B cell (primary cell): ENCODE measurements at regions not wholly inside any gene's neighbourhood (a gene's known extent, or its start where the extent isn't known, plus 50 kb on each side); places are given as distances from the start of the nearest gene placed in this dataset.

Experiments used
- ATAC-seq: fragments of 200-7000 bp; cut with Tn5 transposase; one replicate; pipeline ENCODE4 v1.10.0; 2021; ENCODE audit warnings: low read depth, mild to moderate bottlenecking, moderate number of reproducible peaks, moderate library complexity
- CTCF ChIA-PET: fragments of 350-600 bp; sonication (Branson Sonifier 250); formaldehyde crosslinking; loops from one replicate; lab custom pipeline; 2021; ENCODE audit warnings: antibody characterized with exemption, inconsistent platforms; lab: Charles Lee
- POLR2A ChIA-PET: fragments of 350-600 bp; sonication (Branson Sonifier 250); formaldehyde crosslinking; loops from one replicate; lab custom pipeline; 2021; ENCODE audit warnings: antibody characterized with exemption; lab: Charles Lee
- DNase-seq: peaks from one replicate; pipeline ENCODE4 v3.0.0; 2013
- H2AFZ ChIP-seq: 2 replicates; pipeline ENCODE4 v1.6.1; 2012; ENCODE audit warnings: mild to moderate bottlenecking, low read depth, low read length; ENCODE audit not compliant: insufficient read depth, poor library complexity, severe bottlenecking
- H3K27ac ChIP-seq, 2 donors: 1 replicate in 1 of 2; 2 replicates in 1 of 2; pipeline ENCODE4 v1.5.1; 2012 to 2013; ENCODE audit warnings: low read length in 2 of 2, mild to moderate bottlenecking in 2 of 2, moderate library complexity in 1 of 2
- H3K27me3 ChIP-seq, 4 experiments: fragments of 200-600 bp in 1 of 4; sonication (generic) in 1 of 4; replicated peaks in 1 of 4; 1 replicate in 2 of 4; 2 replicates in 2 of 4; pipeline versions ENCODE4 v1.6.1 to v1.7.0; 2013 to 2016; ENCODE audit warnings: low read length in 3 of 4, mild to moderate bottlenecking in 2 of 4, mixed read lengths in 1 of 4, moderate library complexity in 1 of 4; ENCODE audit not compliant: insufficient read depth in 4 of 4, control insufficient read depth in 3 of 4; ENCODE audit errors: control extremely low read depth in 1 of 4
- H3K36me3 ChIP-seq, 2 experiments: replicated peaks in 1 of 2; 1 replicate in 1 of 2; 2 replicates in 1 of 2; pipeline versions ENCODE4 v1.6.1 to v1.7.1; 2013; ENCODE audit warnings: low read length in 1 of 2; ENCODE audit not compliant: insufficient read depth in 2 of 2, control insufficient read depth in 1 of 2; ENCODE audit errors: control extremely low read depth in 1 of 2, extremely low read depth in 1 of 2
- H3K4me1 ChIP-seq, 2 donors: fragments of 200-600 bp in 1 of 2; sonication (generic) in 1 of 2; 1 replicate in 1 of 2; 2 replicates in 1 of 2; pipeline versions ENCODE4 v1.5.1 to v1.6.1; 2013 to 2017; ENCODE audit warnings: low read length in 2 of 2; ENCODE audit not compliant: control insufficient read depth in 2 of 2, insufficient read depth in 2 of 2
- H3K4me2 ChIP-seq: replicated peaks from 2 replicates; pipeline ENCODE3; 2012; ENCODE audit warnings: mild to moderate bottlenecking, low read depth, low read length; ENCODE audit not compliant: poor library complexity, severe bottlenecking
- H3K4me3 ChIP-seq, 5 experiments: fragments of 200-600 bp in 1 of 5; sonication (generic) in 1 of 5; 1 replicate in 3 of 5; 2 replicates in 2 of 5; pipeline versions ENCODE4 v1.5.1 to v1.7.0; 2011 to 2016; ENCODE audit warnings: low read length in 4 of 5, mild to moderate bottlenecking in 4 of 5, low read depth in 2 of 5, control low read depth in 1 of 5, moderate library complexity in 1 of 5; ENCODE audit not compliant: insufficient read depth in 1 of 5; ENCODE audit errors: control extremely low read depth in 1 of 5, extremely low read depth in 1 of 5
- H3K79me2 ChIP-seq: fragments of 200-600 bp; sonication (generic); one replicate; pipeline ENCODE4 v1.6.0; 2016; ENCODE audit warnings: low read length; ENCODE audit not compliant: control insufficient read depth, insufficient read depth
- H3K9ac ChIP-seq: fragments of 200-600 bp; sonication (generic); 2 replicates; pipeline ENCODE4 v1.6.1; 2017; ENCODE audit warnings: mild to moderate bottlenecking, low read length, moderate library complexity
- H3K9me3 ChIP-seq, 3 donors: one replicate each; pipeline versions ENCODE4 v1.6.1 to v1.7.1; 2013; ENCODE audit warnings: low read length in 2 of 3; ENCODE audit not compliant: control insufficient read depth in 2 of 3, insufficient read depth in 1 of 3; ENCODE audit errors: control extremely low read depth in 1 of 3
- H4K20me1 ChIP-seq: 2 replicates; pipeline ENCODE4 v1.6.0; 2012; ENCODE audit warnings: mild to moderate bottlenecking, low read length; ENCODE audit not compliant: insufficient read depth, control insufficient read depth, poor library complexity, severe bottlenecking
- H3K27ac Mint-ChIP-seq: one replicate; pipeline ENCODE4 v1.8.0; 2021; ENCODE audit warnings: mixed read lengths
- H3K27me3 Mint-ChIP-seq: one replicate; pipeline ENCODE4 v1.8.0; 2021; ENCODE audit warnings: mixed read lengths
- H3K4me1 Mint-ChIP-seq: one replicate; pipeline ENCODE4 v1.8.0; 2021; ENCODE audit warnings: mixed read lengths
- H3K4me3 Mint-ChIP-seq: one replicate; pipeline ENCODE4 v1.8.0; 2021; ENCODE audit warnings: mixed read lengths
- H3K9me3 Mint-ChIP-seq: one replicate; pipeline ENCODE4 v1.8.0; 2022; ENCODE audit warnings: mixed read lengths; ENCODE audit not compliant: insufficient read depth
- CTCF ChIP-seq: fragments of 200-600 bp; IDR thresholded peaks from one replicate; pipeline ENCODE4 v1.8.0; 2022; ENCODE audit warnings: antibody characterized with exemption, mild to moderate bottlenecking
- EZH2 ChIP-seq: IDR thresholded peaks from 2 replicates; pipeline ENCODE4 v1.6.1; 2012; ENCODE audit warnings: borderline replicate concordance, low read depth, mild to moderate bottlenecking, moderate library complexity, low read length; ENCODE audit not compliant: insufficient read depth, poor library complexity, severe bottlenecking
- WGBS: methylation state at CpG from one replicate; pipeline ENCODE4 v1.1.5; 2013; ENCODE audit warnings: missing lambda C conversion rate; ENCODE audit not compliant: insufficient coverage; 5-methylcytosine and 5-hydroxymethylcytosine counted together
- intact Hi-C: fragments of 100-400 bp; cut with micrococcal nuclease; formaldehyde crosslinking; loops from one replicate; pipeline ENCODE4 v1.10.0; 2022

- Histone ChIP-seq H3K9me3 (no peaks in the 10 kb centered on the region), H4K20me1 (no peaks in the 10 kb centered on the region), H3K36me3 (no peaks in the 10 kb centered on the region), H2AFZ (no peak overlapping the region), H3K27me3 (no peaks in the 10 kb centered on the region), H3K79me2 (no peaks in the 10 kb centered on the region), H3K4me2 (no peak overlapping the region), H3K4me3 (no peak overlapping the region), H3K4me1 (no peaks in the 10 kb centered on the region), H3K27ac (no peak overlapping the region), H3K9ac (no peak overlapping the region)
- CTCF ChIA-PET: no interaction called here
- Mint-ChIP-seq H3K4me3 (no peak overlapping the region), H3K27me3 (no peaks in the 10 kb centered on the region), H3K4me1 (no peaks in the 10 kb centered on the region), H3K9me3 (peaks cover 2% of the 10 kb centered on the region), H3K27ac (no peak overlapping the region)
- ATAC-seq: no peak
- no peak for DNase-seq
- POLR2A ChIA-PET: no interaction called here
- TF ChIP-seq EZH2 (no peak), CTCF (no peak)
- intact Hi-C loops: no loop called here
- 91% methylated on average over 1 of the region's 2 CpGs for WGBS
Observed at GRCh38 chr3:106047221-106047620, 178.4 kb upstream of the CBLB start.

- Histone ChIP-seq H3K4me3 (no peak overlapping the region), H3K36me3 (no peaks in the 10 kb centered on the region), H3K27me3 (no peaks in the 10 kb centered on the region), H3K4me1 (no peaks in the 10 kb centered on the region), H3K79me2 (no peaks in the 10 kb centered on the region), H3K4me2 (no peak overlapping the region), H3K9ac (no peak overlapping the region), H3K9me3 (no peaks in the 10 kb centered on the region), H3K27ac (no peak overlapping the region), H2AFZ (no peak overlapping the region), H4K20me1 (no peaks in the 10 kb centered on the region)
- peaks cover 2% of the 10 kb centered on the region for H3K9me3 Mint-ChIP-seq
- ChIA-PET POLR2A (no interaction called here), CTCF (no interaction called here)
- no peaks in the 10 kb centered on the region for H3K27me3 Mint-ChIP-seq
- H3K27ac Mint-ChIP-seq: no peak overlapping the region
- no CpG with 5 or more reads among the region's 2 CpGs for WGBS
- no peak for TF ChIP-seq CTCF
- TF ChIP-seq EZH2: no peak
- H3K4me1 Mint-ChIP-seq: no peaks in the 10 kb centered on the region
- no peak overlapping the region for H3K4me3 Mint-ChIP-seq
- ATAC-seq: no peak
- no peak for DNase-seq
- intact Hi-C loops: no loop called here
Observed at GRCh38 chr3:106048946-106049481, 180.2 kb upstream of the CBLB start.
